Trophoblast cell (in vitro differentiated cells and primary cell): ENCODE measurements at regions not wholly inside any gene's neighbourhood (a gene's known extent, or its start where the extent isn't known, plus 50 kb on each side); places are given as distances from the start of the nearest gene placed in this dataset.

Experiments used
- DNase-seq, 2 donors: peaks; one replicate each; pipeline ENCODE4 v3.0.0-alpha.2; 2016
- H2AFZ ChIP-seq: 2 replicates; pipeline ENCODE4 v1.6.1; 2013; ENCODE audit warnings: low read length, moderate library complexity, mild to moderate bottlenecking; ENCODE audit not compliant: insufficient read depth, poor library complexity
- H2AK5ac ChIP-seq: 2 replicates; pipeline ENCODE4 v1.6.1; 2013; ENCODE audit warnings: mild to moderate bottlenecking, low read length
- H2BK120ac ChIP-seq: 2 replicates; pipeline ENCODE4 v1.6.1; 2013; ENCODE audit warnings: low read length, mild to moderate bottlenecking, moderate library complexity; ENCODE audit not compliant: insufficient read depth, poor library complexity
- H2BK12ac ChIP-seq: 2 replicates; pipeline ENCODE4 v1.6.1; 2013; ENCODE audit warnings: mild to moderate bottlenecking, low read length, moderate library complexity
- H2BK5ac ChIP-seq: 2 replicates; pipeline ENCODE4 v1.6.1; 2013; ENCODE audit warnings: low read length, low read depth, moderate library complexity, mild to moderate bottlenecking; ENCODE audit not compliant: poor library complexity
- H3K14ac ChIP-seq: 2 replicates; pipeline ENCODE4 v1.6.1; 2013; ENCODE audit warnings: mild to moderate bottlenecking, low read length
- H3K18ac ChIP-seq: 2 replicates; pipeline ENCODE4 v1.6.1; 2013; ENCODE audit warnings: mild to moderate bottlenecking, low read length
- H3K23ac ChIP-seq: 2 replicates; pipeline ENCODE4 v1.6.1; 2013; ENCODE audit warnings: low read length
- H3K27ac ChIP-seq: 2 replicates; pipeline ENCODE4 v1.5.1; 2013; ENCODE audit warnings: low read depth, mild to moderate bottlenecking, inconsistent platforms, low read length, moderate library complexity
- H3K27me3 ChIP-seq: 2 replicates; pipeline ENCODE4 v1.6.1; 2013; ENCODE audit warnings: inconsistent platforms, mild to moderate bottlenecking, low read length, moderate library complexity; ENCODE audit not compliant: insufficient read depth
- H3K36me3 ChIP-seq, 2 experiments: 1 replicate in 1 of 2; 2 replicates in 1 of 2; pipeline ENCODE4 v1.6.1; 2013; ENCODE audit warnings: low read length in 2 of 2, mild to moderate bottlenecking in 2 of 2, moderate library complexity in 1 of 2; ENCODE audit not compliant: insufficient read depth in 2 of 2, control insufficient read depth in 1 of 2
- H3K4ac ChIP-seq: 2 replicates; pipeline ENCODE4 v1.6.1; 2013; ENCODE audit warnings: low read depth, mild to moderate bottlenecking, low read length, moderate library complexity
- H3K4me1 ChIP-seq, 2 experiments: 1 replicate in 1 of 2; 2 replicates in 1 of 2; pipeline ENCODE4 v1.6.1; 2013; ENCODE audit warnings: low read length in 2 of 2, mild to moderate bottlenecking in 2 of 2, moderate library complexity in 1 of 2; ENCODE audit not compliant: insufficient read depth in 2 of 2, control insufficient read depth in 1 of 2
- H3K4me2 ChIP-seq: 2 replicates; pipeline ENCODE4 v1.6.1; 2013; ENCODE audit warnings: inconsistent platforms, mild to moderate bottlenecking, low read length, moderate library complexity
- H3K4me3 ChIP-seq: 2 replicates; pipeline ENCODE4 v1.5.1; 2013; ENCODE audit warnings: mild to moderate bottlenecking, low read depth, low read length, inconsistent platforms
- H3K79me1 ChIP-seq: one replicate; pipeline ENCODE4 v1.6.1; 2013; ENCODE audit warnings: low read length
- H3K79me2 ChIP-seq: 2 replicates; pipeline ENCODE4 v1.6.1; 2013; ENCODE audit warnings: low read length, mild to moderate bottlenecking; ENCODE audit not compliant: control insufficient read depth, insufficient read depth, poor library complexity
- H3K9ac ChIP-seq: 2 replicates; pipeline ENCODE4 v1.6.1; 2013; ENCODE audit warnings: mild to moderate bottlenecking, low read length
- H3K9me3 ChIP-seq: 2 replicates; pipeline ENCODE4 v1.6.1; 2013; ENCODE audit warnings: low read depth, mild to moderate bottlenecking, control low read depth, inconsistent platforms, low read length; ENCODE audit not compliant: insufficient read depth
- H4K12ac ChIP-seq: 2 replicates; pipeline ENCODE4 v1.6.1; 2013; ENCODE audit warnings: low read depth, mild to moderate bottlenecking, low read length, moderate library complexity
- H4K8ac ChIP-seq: 2 replicates; pipeline ENCODE4 v1.6.1; 2013; ENCODE audit warnings: low read depth, mild to moderate bottlenecking, low read length, moderate library complexity
- H4K91ac ChIP-seq: one replicate; pipeline ENCODE4 v1.6.1; 2013; ENCODE audit warnings: low read depth, mild to moderate bottlenecking, low read length, moderate library complexity
- WGBS: extraction: QIAGEN DNeasy Blood & Tissue Kit; methylation state at CpG from one replicate; pipeline ENCODE4 v1.1.7; 2013; ENCODE audit warnings: missing lambda C conversion rate; ENCODE audit not compliant: insufficient read length, insufficient coverage; ENCODE audit errors: extremely low coverage; 5-methylcytosine and 5-hydroxymethylcytosine counted together

GRCh38 chr7:41771717-41772116, 68.8 kb upstream of the INHBA start:
- no peak overlapping the region for H3K23ac ChIP-seq
- peaks cover 4 to 5% of the 10 kb centered on the region in 2 experiments for H3K4me1 ChIP-seq
- H3K36me3 ChIP-seq: no peaks in the 10 kb centered on the region
- no CpG with 5 or more reads among the region's 6 CpGs for WGBS
- H4K12ac ChIP-seq: no peak overlapping the region
- H2BK120ac ChIP-seq: no peak overlapping the region
- H3K79me1 ChIP-seq: peaks cover 1% of the 10 kb centered on the region
- H2AFZ ChIP-seq: no peak overlapping the region
- H3K27me3 ChIP-seq: no peaks in the 10 kb centered on the region
- no peaks in the 10 kb centered on the region for H3K79me2 ChIP-seq
- no peak overlapping the region for H3K27ac ChIP-seq
- H3K4ac ChIP-seq: no peak overlapping the region
- no peak overlapping the region for H3K4me3 ChIP-seq
- no peak overlapping the region for H3K9ac ChIP-seq
- no peak overlapping the region for H3K4me2 ChIP-seq
- DNase-seq: no peak
- no peak overlapping the region for H3K14ac ChIP-seq
- no peak overlapping the region for H4K8ac ChIP-seq
- H4K91ac ChIP-seq: no peak overlapping the region
- no peak overlapping the region for H3K18ac ChIP-seq
- H2BK12ac ChIP-seq: no peak overlapping the region
- no peak overlapping the region for H2AK5ac ChIP-seq
- no peak overlapping the region for H2BK5ac ChIP-seq
- no peaks in the 10 kb centered on the region for H3K9me3 ChIP-seq

GRCh38 chr7:41769162-41769561, 66.3 kb upstream of the INHBA start:
- no peak overlapping the region for H2BK120ac ChIP-seq
- H2BK5ac ChIP-seq: no peak overlapping the region
- no peaks in the 10 kb centered on the region for H3K9me3 ChIP-seq
- no peak overlapping the region for H2AFZ ChIP-seq
- no peak for DNase-seq
- no peaks in the 10 kb centered on the region for H3K79me2 ChIP-seq
- H4K12ac ChIP-seq: no peak overlapping the region
- H3K27me3 ChIP-seq: no peaks in the 10 kb centered on the region
- no peak overlapping the region for H3K27ac ChIP-seq
- no peak overlapping the region for H3K14ac ChIP-seq
- no peak overlapping the region for H3K9ac ChIP-seq
- H4K8ac ChIP-seq: no peak overlapping the region
- no peaks in the 10 kb centered on the region for H3K79me1 ChIP-seq
- H3K4me1 ChIP-seq: no peaks in the 10 kb centered on the region
- H4K91ac ChIP-seq: no peak overlapping the region
- no peak overlapping the region for H3K18ac ChIP-seq
- no peak overlapping the region for H3K4me3 ChIP-seq
- H3K23ac ChIP-seq: no peak overlapping the region
- no peak overlapping the region for H3K4ac ChIP-seq
- no CpG with 5 or more reads among the region's 4 CpGs for WGBS
- no peak overlapping the region for H3K4me2 ChIP-seq
- no peak overlapping the region for H2BK12ac ChIP-seq
- H3K36me3 ChIP-seq: no peaks in the 10 kb centered on the region
- H2AK5ac ChIP-seq: no peak overlapping the region

- H3K23ac ChIP-seq: no peak overlapping the region
- no peak overlapping the region for H2BK120ac ChIP-seq
- DNase-seq: no peak
- H3K4me2 ChIP-seq: no peak overlapping the region
- no peaks in the 10 kb centered on the region for H3K36me3 ChIP-seq
- no peak overlapping the region for H3K4ac ChIP-seq
- H3K27me3 ChIP-seq: no peaks in the 10 kb centered on the region
- no peak overlapping the region for H4K12ac ChIP-seq
- no peak overlapping the region for H3K9ac ChIP-seq
- no peak overlapping the region for H4K8ac ChIP-seq
- no peak overlapping the region for H2BK5ac ChIP-seq
- no peak overlapping the region for H3K14ac ChIP-seq
- no peak overlapping the region for H2AFZ ChIP-seq
- H3K4me1 ChIP-seq: no peaks in the 10 kb centered on the region
- WGBS: no CpG with 5 or more reads among the region's 4 CpGs
- H2AK5ac ChIP-seq: no peak overlapping the region
- no peak overlapping the region for H3K4me3 ChIP-seq
- no peak overlapping the region for H3K27ac ChIP-seq
- H3K79me2 ChIP-seq: no peaks in the 10 kb centered on the region
- no peak overlapping the region for H3K18ac ChIP-seq
- H3K9me3 ChIP-seq: no peaks in the 10 kb centered on the region
- no peak overlapping the region for H4K91ac ChIP-seq
- no peak overlapping the region for H2BK12ac ChIP-seq
- no peaks in the 10 kb centered on the region for H3K79me1 ChIP-seq
Observed at GRCh38 chr7:41763626-41764025, 60.7 kb upstream of the INHBA start.

- Histone ChIP-seq H3K4ac (no peak overlapping the region), H2BK12ac (no peak overlapping the region), H3K23ac (no peak overlapping the region), H2AK5ac (no peak overlapping the region), H3K79me2 (no peaks in the 10 kb centered on the region), H3K4me1 (no peaks in the 10 kb centered on the region), H3K9ac (no peak overlapping the region), H2BK120ac (no peak overlapping the region), H2AFZ (no peak overlapping the region), H4K12ac (no peak overlapping the region), H3K4me2 (no peak overlapping the region), H4K8ac (no peak overlapping the region), H3K27ac (no peak overlapping the region), H2BK5ac (no peak overlapping the region), H3K18ac (no peak overlapping the region), H3K27me3 (no peaks in the 10 kb centered on the region), H3K14ac (no peak overlapping the region), H3K4me3 (no peak overlapping the region), H4K91ac (no peak overlapping the region), H3K9me3 (no peaks in the 10 kb centered on the region), H3K79me1 (no peaks in the 10 kb centered on the region), H3K36me3 (no peaks in the 10 kb centered on the region)
- DNase-seq: peak; percentile 58 to 87
Observed at GRCh38 chr7:41762641-41763040, 59.8 kb upstream of the INHBA start.
